HG03064 (cell line): ENCODE measurements at regions not wholly inside any gene's neighbourhood (a gene's known extent, or its start where the extent isn't known, plus 50 kb on each side); places are given as distances from the start of the nearest gene placed in this dataset.
"Not testable (repeated sequence)": the region's sequence is repeated elsewhere in the genome, so short reads cannot be mapped to it uniquely, and the experiment has no call there.

Experiments used
- ATAC-seq: cut with Tn5 transposase; IDR thresholded peaks from one replicate; pipeline ENCODE4 v1.9.1; 2021; ENCODE audit warnings: low read depth; ENCODE audit not compliant: unreplicated experiment

- ATAC-seq, result no peak
Observed at GRCh38 chr5:17398866-17399835, 98.9 kb upstream of the TAF11L2 start.

GRCh38 chr5:17399931-17400330 is 98.1 kb upstream of the TAF11L2 start:
- no peak for ATAC-seq

DNA sequence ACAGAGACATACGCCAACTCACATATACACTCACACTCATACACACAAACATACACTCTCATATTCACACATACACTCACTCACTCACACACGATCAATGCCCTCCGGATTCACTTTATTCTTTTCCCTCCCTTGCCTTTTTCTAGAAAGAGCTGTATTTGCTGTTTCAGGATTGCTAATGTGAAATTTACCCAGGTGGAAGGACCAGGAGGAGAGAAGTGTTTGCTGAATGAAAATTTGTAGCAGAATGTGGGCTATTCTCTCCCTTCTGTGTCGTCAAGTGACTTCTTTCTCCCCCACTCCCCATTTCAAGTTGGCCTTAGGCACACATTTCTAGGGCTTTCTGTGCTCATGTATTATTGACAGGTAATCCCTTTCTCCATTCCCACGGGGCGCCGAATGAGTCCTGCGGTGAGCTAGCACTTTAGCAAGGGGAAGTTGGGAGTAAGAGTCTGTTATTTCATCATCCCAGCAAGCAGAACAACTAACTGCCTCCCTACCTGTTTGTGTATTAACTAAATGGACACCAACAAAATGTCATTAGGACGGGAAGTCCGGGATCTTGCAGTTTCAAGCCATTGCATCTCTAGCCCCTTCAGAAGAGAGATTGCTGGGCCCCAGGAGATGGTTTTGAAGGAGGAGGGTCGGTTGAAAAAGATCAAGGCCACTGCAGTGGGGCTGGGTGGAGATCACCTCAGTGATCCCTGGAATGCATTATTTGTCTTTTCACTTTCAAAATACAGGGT is 97.1 kb upstream of the TAF11L2 start:
- no peak for ATAC-seq

- no peak for ATAC-seq
Observed at GRCh38 chr5:17401470-17402288, 96.4 kb upstream of the TAF11L2 start.

DNA sequence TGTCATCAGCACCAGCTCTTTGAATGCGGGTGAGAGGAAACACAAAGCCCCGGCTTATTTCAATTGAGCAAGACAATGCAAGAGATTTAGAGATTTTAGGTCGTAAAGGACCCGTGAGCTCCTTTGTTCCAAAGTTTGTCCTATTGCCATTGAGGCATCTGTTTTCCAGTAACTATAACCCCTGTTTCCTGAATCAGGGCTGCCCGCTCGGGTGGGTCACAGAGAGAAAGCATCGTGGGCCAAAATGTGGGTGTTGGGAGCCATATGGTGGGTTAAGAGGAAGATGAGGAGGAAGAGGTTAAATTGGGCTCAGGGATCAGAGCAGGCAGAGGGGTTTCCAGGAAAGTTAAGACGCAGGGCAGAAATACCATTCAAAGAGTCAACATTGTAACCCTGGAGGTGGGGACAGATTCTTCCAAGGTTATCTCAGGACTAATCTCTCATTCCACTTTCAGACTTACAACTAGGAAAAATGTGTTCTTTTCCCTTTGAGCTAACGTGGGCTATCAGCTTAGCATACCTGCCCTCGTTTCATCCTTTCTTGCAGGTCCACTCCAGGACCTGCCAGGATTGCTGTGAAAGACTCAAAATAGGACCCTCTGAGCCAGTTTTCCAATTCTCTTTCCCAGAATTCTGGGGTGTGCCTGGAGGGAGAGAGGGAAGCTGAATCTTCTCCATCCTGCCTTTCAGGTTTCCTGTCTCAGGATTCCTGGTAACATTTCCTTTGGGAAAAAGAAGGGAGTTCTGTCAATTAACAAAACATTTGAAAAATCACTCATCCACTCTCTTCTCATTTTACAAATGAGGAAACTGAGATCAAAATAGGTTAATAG is 95.5 kb upstream of the TAF11L2 start:
- ATAC-seq, result no peak

- ATAC-seq, result no peak
Observed at GRCh38 chr5:17403695-17404490, 94.1 kb upstream of the TAF11L2 start.

DNA sequence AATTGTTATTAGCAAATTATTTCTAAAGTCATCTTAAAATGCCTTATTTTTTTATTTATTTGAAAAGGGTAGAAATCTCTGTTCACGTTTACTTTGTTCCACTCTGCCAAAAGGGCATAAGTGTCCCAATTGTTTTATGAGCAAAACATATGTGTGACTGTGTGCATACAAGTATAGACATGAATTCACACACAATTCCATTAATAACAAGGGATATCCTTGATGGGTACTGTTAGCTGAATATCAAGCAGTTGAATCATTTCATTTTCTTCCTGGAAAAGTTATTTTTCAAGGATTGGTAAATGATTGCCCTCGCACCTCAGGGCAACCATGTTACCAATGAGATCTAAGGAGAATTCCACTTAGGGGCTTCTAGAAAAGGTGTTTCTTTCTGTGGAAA is 92.1 kb upstream of the TAF11L2 start:
- ATAC-seq, result no peak

DNA sequence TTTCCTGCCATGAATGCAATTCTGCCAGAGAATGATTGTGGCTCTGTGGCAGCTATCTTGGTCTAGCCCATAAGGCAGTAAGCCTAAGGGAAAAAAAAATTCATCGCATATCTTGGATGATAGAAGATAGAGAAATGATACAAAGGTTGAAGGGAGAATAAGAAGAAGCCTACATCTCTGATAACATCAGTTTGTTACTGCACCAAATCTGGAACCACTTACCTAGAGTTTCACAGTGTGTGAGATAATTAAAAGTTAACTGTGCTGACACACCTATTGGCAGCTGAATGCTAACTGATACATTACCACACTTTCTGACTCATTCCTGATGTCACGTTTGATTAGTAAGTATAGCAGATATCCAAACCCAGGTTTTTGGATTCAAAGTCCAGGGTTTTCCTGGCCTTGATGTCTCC is 91.6 kb upstream of the TAF11L2 start:
- ATAC-seq, result no peak

GRCh38 chr5:17411436-17412402 is 86.3 kb upstream of the TAF11L2 start:
- ATAC-seq, result no peak

GRCh38 chr5:17412760-17413671 is 85.0 kb upstream of the TAF11L2 start:
- ATAC-seq, result no peak

DNA sequence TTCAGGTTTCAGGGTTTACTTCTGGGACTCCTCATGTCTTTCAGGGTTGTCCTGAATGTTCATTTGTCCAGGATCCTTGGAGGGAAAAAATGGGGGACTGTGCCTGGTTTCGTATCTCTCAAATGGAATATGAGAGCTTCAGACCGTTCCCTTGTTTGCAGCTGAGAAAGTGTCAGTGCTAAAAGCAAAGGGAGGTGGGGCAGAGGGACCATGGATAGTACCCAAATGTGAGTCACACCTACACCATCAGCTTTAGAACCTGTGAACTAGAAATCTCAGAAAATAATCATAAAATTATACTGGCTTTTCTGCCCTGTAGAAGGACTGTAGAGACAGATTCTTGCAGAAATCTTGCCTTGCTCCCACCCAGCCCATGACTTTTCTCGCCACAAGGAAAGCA is 84.3 kb upstream of the TAF11L2 start:
- no peak for ATAC-seq

DNA sequence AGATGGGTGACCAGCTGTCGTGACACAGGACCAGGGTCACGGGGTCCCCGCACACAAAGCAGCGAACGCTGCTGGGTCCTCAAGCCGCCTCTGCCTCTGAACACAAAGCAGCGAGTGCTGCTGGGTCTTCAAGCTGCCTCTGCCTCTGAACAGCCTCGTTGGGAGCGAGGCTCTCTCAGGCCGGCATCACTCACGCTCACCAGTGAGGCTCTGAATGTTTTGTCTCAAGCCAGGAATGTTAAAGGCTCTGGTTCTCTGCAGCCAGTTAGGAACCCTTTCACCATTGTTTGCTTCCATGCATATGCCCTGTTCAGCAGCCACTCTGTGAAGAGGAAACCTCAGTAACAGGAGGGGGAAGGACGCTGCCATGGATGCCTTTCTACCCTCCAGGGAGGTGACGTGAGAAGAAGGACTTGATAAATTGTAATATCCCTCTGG is 82.7 kb upstream of the TAF11L2 start:
- no peak for ATAC-seq

- not testable (repeated sequence) for ATAC-seq
Observed at GRCh38 chr5:17416374-17416773, 81.7 kb upstream of the TAF11L2 start.

DNA sequence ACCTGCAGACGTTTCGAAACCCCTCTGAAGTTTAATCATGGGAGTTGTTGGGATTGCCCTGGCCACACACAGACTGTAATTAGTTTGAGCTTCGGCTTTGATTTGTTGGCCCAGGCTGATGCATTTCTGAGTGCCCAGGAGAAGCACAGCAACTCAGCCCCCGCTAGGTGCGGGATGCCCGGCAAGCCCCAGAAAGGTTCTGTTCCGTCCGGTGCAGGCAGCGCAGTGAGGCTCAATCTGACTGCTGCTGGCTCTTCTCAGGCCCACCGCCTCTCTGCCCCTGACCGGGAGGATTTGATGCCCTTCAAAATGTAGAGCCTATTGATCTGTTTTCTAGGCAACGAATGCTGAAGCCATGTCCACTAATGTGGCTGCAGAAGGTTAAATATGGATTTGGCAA is 73.4 kb upstream of the TAF11L2 start:
- ATAC-seq, result no peak

- no peak for ATAC-seq
Observed at GRCh38 chr5:17425385-17426070, 72.5 kb upstream of the TAF11L2 start.

DNA sequence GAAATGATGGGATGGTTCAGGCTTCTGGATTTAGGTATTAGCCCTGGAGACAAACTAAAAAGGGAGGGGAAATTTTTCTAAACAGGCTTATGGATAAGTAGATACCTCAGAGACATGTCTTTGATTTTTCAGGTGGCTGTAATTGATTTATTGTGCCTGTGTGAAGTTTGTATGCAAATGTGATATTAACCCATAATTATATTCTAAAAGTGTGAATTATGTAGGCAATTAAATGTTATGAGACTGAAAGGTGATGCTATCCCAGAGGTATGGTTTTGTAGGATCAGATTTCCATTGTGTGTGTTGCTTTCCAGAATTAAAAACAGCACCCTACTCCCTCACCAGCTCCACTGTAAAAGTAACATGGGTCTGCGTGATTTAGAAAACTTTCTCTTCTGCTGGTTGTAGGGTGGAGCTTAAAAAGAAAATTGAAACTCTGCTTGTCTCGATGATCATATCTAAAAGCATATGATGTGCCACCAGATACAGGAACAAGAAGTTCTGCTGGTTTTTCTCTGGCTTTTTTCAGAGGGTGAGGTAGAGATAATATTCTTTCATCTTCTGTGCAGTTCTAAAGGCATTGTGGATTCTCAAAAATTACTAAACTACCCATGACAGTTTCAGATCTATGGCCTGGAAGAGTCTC is 71.8 kb upstream of the TAF11L2 start:
- ATAC-seq, result peak; percentile 90
